GM21447 (cell line): ENCODE measurements at regions not wholly inside any gene's neighbourhood (a gene's known extent, or its start where the extent isn't known, plus 50 kb on each side); places are given as distances from the start of the nearest gene placed in this dataset.

Experiments
- ATAC-seq: cut with Tn5 transposase; IDR thresholded peaks from one replicate; pipeline ENCODE4 v1.9.1; 2021; ENCODE audit not compliant: unreplicated experiment

DNA sequence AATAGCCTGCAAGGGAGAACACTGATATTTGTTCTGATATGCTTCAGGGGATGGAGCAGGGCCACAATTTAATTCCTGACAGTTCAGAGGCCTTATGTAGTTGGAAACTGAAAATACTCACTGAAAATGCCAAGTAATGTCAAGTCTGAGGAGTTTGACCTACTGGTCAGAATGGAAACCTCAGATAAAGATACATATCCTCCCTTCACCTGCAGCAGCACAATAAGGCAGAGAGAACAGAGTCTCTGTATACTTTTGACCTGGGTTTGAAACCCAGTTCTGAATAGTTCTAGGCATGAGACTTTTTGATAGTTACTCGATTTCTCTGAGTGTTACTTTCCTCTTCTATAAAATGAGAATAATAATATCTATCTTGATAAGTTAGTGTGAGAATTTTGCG lies 65.8 kb upstream of the TRPC5 start:
- ATAC-seq = no peak

DNA sequence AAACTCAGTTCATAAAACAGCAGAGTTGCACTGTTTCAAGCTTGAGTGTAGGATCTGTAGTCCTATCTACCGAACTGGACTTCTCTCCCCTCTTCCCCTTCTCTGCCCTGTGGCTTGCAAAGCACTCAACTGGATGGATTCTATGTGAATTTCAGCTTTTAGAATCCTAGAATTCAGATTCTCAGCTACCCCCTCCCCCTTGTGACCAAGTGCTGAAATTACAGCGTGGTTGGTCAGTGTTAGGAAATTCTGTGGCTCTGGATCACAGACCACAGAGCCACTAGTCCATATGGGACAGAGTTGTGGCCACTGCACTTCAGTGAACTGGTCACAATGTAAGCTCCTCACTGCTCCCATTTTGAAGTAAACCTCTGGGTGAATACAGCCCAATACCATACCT lies 64.6 kb upstream of the TRPC5 start:
- no peak for ATAC-seq

DNA sequence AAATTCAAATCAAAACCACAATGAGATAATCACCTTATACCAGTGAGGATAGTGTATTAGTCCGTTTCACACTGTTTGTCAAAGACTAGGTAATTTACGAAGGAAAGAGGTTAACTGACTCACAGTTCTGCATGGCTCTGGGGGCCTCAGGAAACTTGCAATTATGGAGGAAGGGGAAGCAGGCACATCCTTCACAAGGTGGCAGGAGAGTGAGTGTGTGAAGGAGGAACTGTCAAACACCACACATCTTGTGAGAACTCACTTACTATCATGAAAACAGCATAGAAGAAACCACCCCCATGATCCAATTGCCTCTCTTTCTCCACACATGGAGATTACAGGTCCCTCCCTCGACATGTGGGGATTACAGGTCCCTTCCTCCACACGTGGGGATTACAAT lies 54.7 kb upstream of the TRPC5 start:
- no peak for ATAC-seq
